SK-N-MC (cell line): ENCODE measurements at regions not wholly inside any gene's neighbourhood (a gene's known extent, or its start where the extent isn't known, plus 50 kb on each side); places are given as distances from the start of the nearest gene placed in this dataset.

ENCODE experiments used
- EZH2 ChIP-seq: fragments of 200-600 bp; sonication (generic); IDR thresholded peaks from one replicate; pipeline ENCODE4 v1.6.1; 2017; ENCODE audit warnings: antibody characterized with exemption
- POLR2AphosphoS5 ChIP-seq: IDR thresholded peaks from 2 replicates; pipeline ENCODE4 v1.6.1; 2012; ENCODE audit warnings: mild to moderate bottlenecking, low read depth, low read length, borderline replicate concordance

- TF ChIP-seq EZH2 (no peak), POLR2AphosphoS5 (no peak)
Measured at GRCh38 chr3:194049394-194049793, 86.6 kb upstream of the HES1 start.
